ENCODE measurements at regions not wholly inside any gene's neighbourhood (a gene's known extent, or its start where the extent isn't known, plus 50 kb on each side); places are given as distances from the start of the nearest gene placed in this dataset.

DNA sequence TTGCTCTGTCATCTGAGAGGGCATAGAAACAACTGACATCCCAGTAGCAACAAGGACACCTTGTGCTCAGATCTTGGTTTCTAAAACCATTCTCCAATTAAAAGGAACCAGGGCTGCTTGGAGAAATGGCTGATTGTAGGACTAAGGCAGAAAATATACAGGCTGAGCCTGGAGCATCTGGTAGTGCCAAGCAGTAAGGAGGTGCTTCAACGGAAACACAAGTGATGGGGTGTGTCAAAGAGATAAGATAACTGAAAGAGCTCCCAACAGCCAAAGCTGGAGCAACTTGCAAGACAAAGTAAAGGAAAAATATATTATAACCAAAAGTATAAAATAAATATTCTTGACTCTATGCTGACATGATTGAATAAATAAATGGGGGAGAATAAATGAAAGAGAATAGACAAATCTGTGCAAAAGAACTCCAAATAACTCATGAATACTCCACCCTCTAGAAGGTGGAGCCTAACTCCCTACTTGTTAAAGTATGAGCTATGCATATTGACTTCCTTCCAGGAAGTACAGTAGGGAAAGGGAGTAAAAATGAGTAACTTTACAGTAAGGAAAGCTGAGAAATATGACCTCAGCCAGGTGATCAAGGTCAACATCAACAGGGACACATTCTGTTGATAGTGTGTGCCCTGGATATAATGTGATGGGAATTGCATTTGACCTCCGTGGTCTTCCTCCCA, 162.4 kb downstream of the NOC3L start:
- TF ChIP-seq, protein P1, sequence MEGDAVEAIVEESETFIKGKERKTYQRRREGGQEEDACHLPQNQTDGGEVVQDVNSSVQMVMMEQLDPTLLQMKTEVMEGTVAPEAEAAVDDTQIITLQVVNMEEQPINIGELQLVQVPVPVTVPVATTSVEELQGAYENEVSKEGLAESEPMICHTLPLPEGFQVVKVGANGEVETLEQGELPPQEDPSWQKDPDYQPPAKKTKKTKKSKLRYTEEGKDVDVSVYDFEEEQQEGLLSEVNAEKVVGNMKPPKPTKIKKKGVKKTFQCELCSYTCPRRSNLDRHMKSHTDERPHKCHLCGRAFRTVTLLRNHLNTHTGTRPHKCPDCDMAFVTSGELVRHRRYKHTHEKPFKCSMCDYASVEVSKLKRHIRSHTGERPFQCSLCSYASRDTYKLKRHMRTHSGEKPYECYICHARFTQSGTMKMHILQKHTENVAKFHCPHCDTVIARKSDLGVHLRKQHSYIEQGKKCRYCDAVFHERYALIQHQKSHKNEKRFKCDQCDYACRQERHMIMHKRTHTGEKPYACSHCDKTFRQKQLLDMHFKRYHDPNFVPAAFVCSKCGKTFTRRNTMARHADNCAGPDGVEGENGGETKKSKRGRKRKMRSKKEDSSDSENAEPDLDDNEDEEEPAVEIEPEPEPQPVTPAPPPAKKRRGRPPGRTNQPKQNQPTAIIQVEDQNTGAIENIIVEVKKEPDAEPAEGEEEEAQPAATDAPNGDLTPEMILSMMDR (IDR thresholded peaks at IDR 0.05; ENCODE audit: low read length): no peak
- no peak for TF ChIP-seq EZH2 (IDR thresholded peaks at IDR 0.05; ENCODE audit: borderline replicate concordance, low read length)

All from OCI-LY1 (cell line).